ENCODE measurements at regions not wholly inside any gene's neighbourhood (a gene's known extent, or its start where the extent isn't known, plus 50 kb on each side); places are given as distances from the start of the nearest gene placed in this dataset.

- no peaks in the 10 kb centered on the region for H3K79me2 ChIP-seq (ENCODE audit: control insufficient read depth, insufficient read depth, low read length)
- no peak overlapping the region for H3K4me3 ChIP-seq (replicated peaks in 1 of 4; ENCODE audit: control extremely low read depth in 1 of 4, insufficient read depth in 1 of 4, low read depth in 3 of 4, low read length in 4 of 4)
- no peak overlapping the region for H3K9ac ChIP-seq (ENCODE audit: insufficient read depth, low read length)
- no peaks in the 10 kb centered on the region for H4K20me1 ChIP-seq (ENCODE audit: control insufficient read depth, extremely low read depth, insufficient read depth, low read length)
- H3K4me2 ChIP-seq (ENCODE audit: extremely low read depth, insufficient read depth, low read length): no peak overlapping the region
- H3K4me1 ChIP-seq (ENCODE audit: control insufficient read depth, extremely low read depth, insufficient read depth, low read length): peaks cover 2% of the 10 kb centered on the region
- no peaks in the 10 kb centered on the region for H3K36me3 ChIP-seq (ENCODE audit: control insufficient read depth, insufficient read depth, low read length)
- no peaks in the 10 kb centered on the region for H3K9me3 ChIP-seq (ENCODE audit: control insufficient read depth, insufficient read depth, low read depth, low read length)
- no peak for DNase-seq (ENCODE audit: low read depth in 2 of 2)
- H3K27me3 ChIP-seq (ENCODE audit: control insufficient read depth, insufficient read depth, low read length): no peaks in the 10 kb centered on the region
- no peak overlapping the region for H3K27ac ChIP-seq (ENCODE audit: insufficient read depth, low read length)
- no peak overlapping the region for H2AFZ ChIP-seq (ENCODE audit: low read length)
- TF ChIP-seq, protein P1, sequence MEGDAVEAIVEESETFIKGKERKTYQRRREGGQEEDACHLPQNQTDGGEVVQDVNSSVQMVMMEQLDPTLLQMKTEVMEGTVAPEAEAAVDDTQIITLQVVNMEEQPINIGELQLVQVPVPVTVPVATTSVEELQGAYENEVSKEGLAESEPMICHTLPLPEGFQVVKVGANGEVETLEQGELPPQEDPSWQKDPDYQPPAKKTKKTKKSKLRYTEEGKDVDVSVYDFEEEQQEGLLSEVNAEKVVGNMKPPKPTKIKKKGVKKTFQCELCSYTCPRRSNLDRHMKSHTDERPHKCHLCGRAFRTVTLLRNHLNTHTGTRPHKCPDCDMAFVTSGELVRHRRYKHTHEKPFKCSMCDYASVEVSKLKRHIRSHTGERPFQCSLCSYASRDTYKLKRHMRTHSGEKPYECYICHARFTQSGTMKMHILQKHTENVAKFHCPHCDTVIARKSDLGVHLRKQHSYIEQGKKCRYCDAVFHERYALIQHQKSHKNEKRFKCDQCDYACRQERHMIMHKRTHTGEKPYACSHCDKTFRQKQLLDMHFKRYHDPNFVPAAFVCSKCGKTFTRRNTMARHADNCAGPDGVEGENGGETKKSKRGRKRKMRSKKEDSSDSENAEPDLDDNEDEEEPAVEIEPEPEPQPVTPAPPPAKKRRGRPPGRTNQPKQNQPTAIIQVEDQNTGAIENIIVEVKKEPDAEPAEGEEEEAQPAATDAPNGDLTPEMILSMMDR (conservative IDR thresholded peaks at IDR 0.05 in 1 of 2, IDR thresholded peaks at IDR 0.05 in 1 of 2; ENCODE audit: low read depth in 1 of 2, low read length in 2 of 2): no peak
- TF ChIP-seq EZH2 (IDR thresholded peaks at IDR 0.05; ENCODE audit: low read length, missing control alignments): no peak
Observed at GRCh38 chr16:72609933-72610332, 438.0 kb upstream of the PMFBP1 start.

DNA sequence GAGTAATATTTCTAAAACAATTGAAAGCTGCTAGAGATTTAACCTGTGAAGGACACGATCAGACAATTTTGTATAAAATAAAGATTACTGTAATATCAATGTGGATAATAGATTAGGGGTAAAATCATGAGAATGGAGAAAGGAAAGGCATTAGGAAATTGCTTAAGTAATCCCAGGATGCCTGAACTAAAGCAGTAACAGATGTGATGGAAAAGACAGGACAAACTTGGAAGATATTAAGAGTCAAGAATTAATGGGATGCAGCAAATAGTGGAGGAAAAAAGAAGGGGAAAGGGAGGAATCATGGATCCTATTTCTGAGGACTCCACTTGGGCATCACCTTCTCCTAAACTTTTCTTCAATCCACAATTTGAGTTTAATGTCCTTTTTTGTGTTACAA lies 437.1 kb upstream of the PMFBP1 start:
- no peaks in the 10 kb centered on the region for H3K27me3 ChIP-seq (ENCODE audit: control insufficient read depth, insufficient read depth, low read length)
- H3K79me2 ChIP-seq (ENCODE audit: control insufficient read depth, insufficient read depth, low read length): no peaks in the 10 kb centered on the region
- DNase-seq (ENCODE audit: low read depth in 2 of 2): no peak
- H2AFZ ChIP-seq (ENCODE audit: low read length): no peak overlapping the region
- no peak overlapping the region for H3K4me2 ChIP-seq (ENCODE audit: extremely low read depth, insufficient read depth, low read length)
- no peaks in the 10 kb centered on the region for H3K9me3 ChIP-seq (ENCODE audit: control insufficient read depth, insufficient read depth, low read depth, low read length)
- no peaks in the 10 kb centered on the region for H3K36me3 ChIP-seq (ENCODE audit: control insufficient read depth, insufficient read depth, low read length)
- TF ChIP-seq, protein P1 (conservative IDR thresholded peaks at IDR 0.05 in 1 of 2, IDR thresholded peaks at IDR 0.05 in 1 of 2; ENCODE audit: low read depth in 1 of 2, low read length in 2 of 2): no peak
- TF ChIP-seq EZH2 (IDR thresholded peaks at IDR 0.05; ENCODE audit: low read length, missing control alignments): no peak
- no peak overlapping the region for H3K4me3 ChIP-seq (replicated peaks in 1 of 4; ENCODE audit: control extremely low read depth in 1 of 4, insufficient read depth in 1 of 4, low read depth in 3 of 4, low read length in 4 of 4)
- H3K27ac ChIP-seq (ENCODE audit: insufficient read depth, low read length): no peak overlapping the region
- H3K4me1 ChIP-seq (ENCODE audit: control insufficient read depth, extremely low read depth, insufficient read depth, low read length): peaks cover 2% of the 10 kb centered on the region
- H3K9ac ChIP-seq (ENCODE audit: insufficient read depth, low read length): no peak overlapping the region
- no peaks in the 10 kb centered on the region for H4K20me1 ChIP-seq (ENCODE audit: control insufficient read depth, extremely low read depth, insufficient read depth, low read length)

DNA sequence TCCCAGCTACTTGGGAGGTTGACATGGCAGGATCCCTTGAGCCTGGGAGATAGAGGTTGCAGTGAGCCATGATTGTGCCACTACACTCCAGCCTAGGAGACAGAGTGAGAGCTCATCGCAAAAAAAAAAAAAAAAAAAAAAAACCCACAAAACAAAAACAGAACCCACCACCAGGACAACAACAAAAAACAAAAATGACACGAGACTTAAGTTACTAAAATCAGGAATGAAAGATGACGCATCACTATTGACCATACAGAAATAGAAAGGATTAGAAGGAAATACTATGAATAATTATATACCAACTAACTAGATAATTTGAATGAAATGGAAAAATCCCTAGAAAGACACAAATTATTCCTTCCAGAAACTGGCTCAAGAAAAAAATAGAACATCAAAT lies 432.4 kb upstream of the PMFBP1 start:
- no peaks in the 10 kb centered on the region for H3K79me2 ChIP-seq (ENCODE audit: control insufficient read depth, insufficient read depth, low read length)
- no peak overlapping the region for H3K4me2 ChIP-seq (ENCODE audit: extremely low read depth, insufficient read depth, low read length)
- no peak overlapping the region for H3K27ac ChIP-seq (ENCODE audit: insufficient read depth, low read length)
- H3K36me3 ChIP-seq (ENCODE audit: control insufficient read depth, insufficient read depth, low read length): no peaks in the 10 kb centered on the region
- H3K4me3 ChIP-seq (replicated peaks in 1 of 4; ENCODE audit: control extremely low read depth in 1 of 4, insufficient read depth in 1 of 4, low read depth in 3 of 4, low read length in 4 of 4): no peak overlapping the region
- TF ChIP-seq EZH2 (IDR thresholded peaks at IDR 0.05; ENCODE audit: low read length, missing control alignments): no peak
- TF ChIP-seq, protein P1 (conservative IDR thresholded peaks at IDR 0.05 in 1 of 2, IDR thresholded peaks at IDR 0.05 in 1 of 2; ENCODE audit: low read depth in 1 of 2, low read length in 2 of 2): no peak
- H3K27me3 ChIP-seq (ENCODE audit: control insufficient read depth, insufficient read depth, low read length): no peaks in the 10 kb centered on the region
- DNase-seq (ENCODE audit: low read depth in 2 of 2): no peak
- H2AFZ ChIP-seq (ENCODE audit: low read length): no peak overlapping the region
- H3K9ac ChIP-seq (ENCODE audit: insufficient read depth, low read length): no peak overlapping the region
- no peaks in the 10 kb centered on the region for H3K9me3 ChIP-seq (ENCODE audit: control insufficient read depth, insufficient read depth, low read depth, low read length)
- no peaks in the 10 kb centered on the region for H3K4me1 ChIP-seq (ENCODE audit: control insufficient read depth, extremely low read depth, insufficient read depth, low read length)
- no peaks in the 10 kb centered on the region for H4K20me1 ChIP-seq (ENCODE audit: control insufficient read depth, extremely low read depth, insufficient read depth, low read length)

Data from fibroblast of lung (primary cell).